OCI-LY1 (cell line): ENCODE measurements at regions not wholly inside any gene's neighbourhood (a gene's known extent, or its start where the extent isn't known, plus 50 kb on each side); places are given as distances from the start of the nearest gene placed in this dataset.
"Not testable (repeated sequence)": the region's sequence is repeated elsewhere in the genome, so short reads cannot be mapped to it uniquely, and the experiment has no call there.

Experiments used
- H2AFZ ChIP-seq: fragments of 200-600 bp; sonication (generic), shearing (Covaris generic); 2 replicates; pipeline ENCODE4 v1.6.0; 2014; ENCODE audit warnings: antibody characterized with exemption, mild to moderate bottlenecking, low read length
- H3F3A ChIP-seq: fragments of 200-600 bp; sonication (generic), shearing (Covaris generic); 2 replicates; pipeline ENCODE4 v1.6.0; 2014; ENCODE audit warnings: mild to moderate bottlenecking, antibody characterized with exemption, low read length, moderate library complexity; ENCODE audit not compliant: insufficient read depth
- H3K27ac ChIP-seq: fragments of 200-600 bp; sonication (generic); 2 replicates; pipeline ENCODE4 v1.5.1; 2014; ENCODE audit warnings: low read length, mixed run types, mild to moderate bottlenecking, low read depth; ENCODE audit not compliant: poor library complexity, severe bottlenecking
- H3K27me3 ChIP-seq: fragments of 200-600 bp; sonication (generic); 2 replicates; pipeline ENCODE4 v1.6.0; 2014; ENCODE audit warnings: antibody characterized with exemption, mild to moderate bottlenecking, low read length, moderate library complexity; ENCODE audit not compliant: insufficient read depth
- H3K36me3 ChIP-seq: fragments of 200-600 bp; sonication (generic); 2 replicates; pipeline ENCODE4 v1.6.1; 2014; ENCODE audit warnings: mild to moderate bottlenecking, antibody characterized with exemption, low read length, moderate library complexity, mixed read lengths; ENCODE audit not compliant: insufficient read depth
- H3K4me1 ChIP-seq: fragments of 200-600 bp; sonication (generic); 2 replicates; pipeline ENCODE4 v1.5.1; 2014; ENCODE audit warnings: mild to moderate bottlenecking, low read length, moderate library complexity; ENCODE audit not compliant: insufficient read depth, severe bottlenecking
- H3K4me2 ChIP-seq: fragments of 200-600 bp; sonication (generic), shearing (Covaris generic); 2 replicates; pipeline ENCODE4 v1.6.1; 2014; ENCODE audit warnings: low read length
- H3K4me3 ChIP-seq: fragments of 200-600 bp; sonication (generic); 2 replicates; pipeline ENCODE4 v1.5.1; 2014; ENCODE audit warnings: low read length, low read depth, mild to moderate bottlenecking, mixed read lengths; ENCODE audit not compliant: poor library complexity, severe bottlenecking
- H3K79me2 ChIP-seq: fragments of 200-600 bp; shearing (Covaris generic); 2 replicates; pipeline ENCODE4 v1.6.1; 2016; ENCODE audit warnings: mixed run types, low read length, mixed read lengths; ENCODE audit not compliant: insufficient read depth
- H3K9ac ChIP-seq: fragments of 200-600 bp; sonication (generic), shearing (Covaris generic); 2 replicates; pipeline ENCODE4 v1.6.1; 2014; ENCODE audit warnings: mild to moderate bottlenecking, low read length, mixed read lengths
- H3K9me2 ChIP-seq: fragments of 200-600 bp; sonication (generic), shearing (Covaris generic); 2 replicates; pipeline ENCODE4 v1.6.1; 2014; ENCODE audit warnings: low read depth, mild to moderate bottlenecking, low read length, mixed read lengths
- H3K9me3 ChIP-seq: fragments of 200-600 bp; shearing (Covaris generic); 2 replicates; pipeline ENCODE4 v1.6.1; 2014; ENCODE audit warnings: low read length, mixed read lengths
- H4K20me1 ChIP-seq: fragments of 200-600 bp; sonication (generic), shearing (Covaris generic); 2 replicates; pipeline ENCODE4 v1.6.0; 2016; ENCODE audit warnings: mild to moderate bottlenecking, low read length; ENCODE audit not compliant: insufficient read depth
- EZH2 ChIP-seq: fragments of 200-600 bp; sonication (generic), shearing (Covaris generic); IDR thresholded peaks from 2 replicates; pipeline ENCODE4 v1.8.0; 2017; ENCODE audit warnings: borderline replicate concordance, mixed run types, mild to moderate bottlenecking, antibody characterized with exemption, low read length, moderate library complexity, mixed read lengths
- TF ChIP-seq, protein P1 (sequence below): fragments of 200-600 bp; sonication (generic), shearing (Covaris generic); IDR thresholded peaks from 2 replicates; pipeline ENCODE4 v1.5.1; 2017; ENCODE audit warnings: mild to moderate bottlenecking, antibody characterized with exemption, low read length, moderate library complexity, mixed read lengths

DNA sequence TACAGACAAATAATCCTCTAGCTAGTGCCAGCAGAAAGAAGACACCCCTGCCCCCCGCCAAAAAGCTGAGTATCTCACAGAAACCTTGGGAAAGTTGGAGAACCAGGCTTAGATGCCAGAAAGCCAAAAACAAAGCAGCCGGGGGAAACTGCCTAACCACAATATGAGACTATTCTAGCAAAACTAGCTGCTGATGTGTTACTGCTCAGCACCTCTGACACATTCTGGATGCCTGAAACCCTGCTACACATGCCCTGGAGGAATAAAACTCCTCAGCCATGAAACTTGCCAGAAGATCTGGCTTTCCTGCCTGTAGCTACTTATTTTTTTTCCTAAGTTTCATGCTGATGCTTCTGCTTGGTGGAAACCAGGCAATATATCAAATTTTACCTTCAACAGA is 122.7 kb upstream of the GCFC2 start:
- no peaks in the 10 kb centered on the region for H3K27me3 ChIP-seq
- H3K4me1 ChIP-seq = no peaks in the 10 kb centered on the region
- H4K20me1 ChIP-seq = no peaks in the 10 kb centered on the region
- H2AFZ ChIP-seq = no peak overlapping the region
- no peaks in the 10 kb centered on the region for H3K9me3 ChIP-seq
- H3K79me2 ChIP-seq = no peaks in the 10 kb centered on the region
- H3K9me2 ChIP-seq = no peaks in the 10 kb centered on the region
- no peak overlapping the region for H3K4me3 ChIP-seq
- H3K9ac ChIP-seq = no peak overlapping the region
- no peaks in the 10 kb centered on the region for H3K36me3 ChIP-seq
- no peak overlapping the region for H3K27ac ChIP-seq
- no peak overlapping the region for H3K4me2 ChIP-seq
- no peaks in the 10 kb centered on the region for H3F3A ChIP-seq
- no peak for TF ChIP-seq EZH2
- TF ChIP-seq, protein P1, sequence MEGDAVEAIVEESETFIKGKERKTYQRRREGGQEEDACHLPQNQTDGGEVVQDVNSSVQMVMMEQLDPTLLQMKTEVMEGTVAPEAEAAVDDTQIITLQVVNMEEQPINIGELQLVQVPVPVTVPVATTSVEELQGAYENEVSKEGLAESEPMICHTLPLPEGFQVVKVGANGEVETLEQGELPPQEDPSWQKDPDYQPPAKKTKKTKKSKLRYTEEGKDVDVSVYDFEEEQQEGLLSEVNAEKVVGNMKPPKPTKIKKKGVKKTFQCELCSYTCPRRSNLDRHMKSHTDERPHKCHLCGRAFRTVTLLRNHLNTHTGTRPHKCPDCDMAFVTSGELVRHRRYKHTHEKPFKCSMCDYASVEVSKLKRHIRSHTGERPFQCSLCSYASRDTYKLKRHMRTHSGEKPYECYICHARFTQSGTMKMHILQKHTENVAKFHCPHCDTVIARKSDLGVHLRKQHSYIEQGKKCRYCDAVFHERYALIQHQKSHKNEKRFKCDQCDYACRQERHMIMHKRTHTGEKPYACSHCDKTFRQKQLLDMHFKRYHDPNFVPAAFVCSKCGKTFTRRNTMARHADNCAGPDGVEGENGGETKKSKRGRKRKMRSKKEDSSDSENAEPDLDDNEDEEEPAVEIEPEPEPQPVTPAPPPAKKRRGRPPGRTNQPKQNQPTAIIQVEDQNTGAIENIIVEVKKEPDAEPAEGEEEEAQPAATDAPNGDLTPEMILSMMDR = no peak

DNA sequence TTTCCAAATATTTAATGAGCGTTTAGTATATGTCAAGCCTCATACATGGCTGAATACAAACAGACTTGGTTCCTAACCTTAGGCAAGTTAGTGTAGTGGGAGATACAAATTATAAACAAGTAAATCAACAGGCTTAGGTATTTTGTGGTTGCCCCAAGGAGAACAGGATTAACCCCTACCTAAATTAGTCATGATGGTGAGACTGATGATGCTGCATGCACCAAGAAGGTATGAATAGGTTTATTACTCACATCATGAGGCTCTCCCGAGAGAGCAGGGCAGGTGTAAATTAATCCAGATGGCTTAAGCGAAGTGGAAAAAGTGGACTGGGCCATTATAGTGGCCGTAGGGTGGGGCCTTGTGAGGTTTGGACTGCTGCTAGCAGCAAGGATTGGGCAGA is 118.1 kb upstream of the GCFC2 start:
- no peaks in the 10 kb centered on the region for H3K27me3 ChIP-seq

DNA sequence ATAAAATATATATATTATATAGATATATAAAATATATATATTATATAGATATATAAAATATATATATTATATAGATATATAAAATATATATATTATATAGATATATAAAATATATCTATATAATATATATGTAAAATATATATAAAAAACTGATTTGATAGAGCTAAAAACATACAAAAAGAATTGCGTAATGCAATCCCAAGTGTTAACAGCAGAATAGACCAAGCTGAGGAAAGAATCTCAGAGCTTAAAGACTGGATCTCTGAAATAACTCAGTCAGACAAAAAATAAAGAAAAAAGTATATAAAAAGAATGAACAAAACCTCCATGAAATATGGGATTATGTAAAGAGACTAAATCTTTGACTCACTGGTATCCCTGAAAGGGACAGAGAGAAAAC is 112.8 kb upstream of the GCFC2 start:
- H3K4me3 ChIP-seq, H2AFZ ChIP-seq, H3K27me3 ChIP-seq, H4K20me1 ChIP-seq, H3K9me2 ChIP-seq, H3K9me3 ChIP-seq, H3K4me2 ChIP-seq, H3K36me3 ChIP-seq, H3K79me2 ChIP-seq, H3F3A ChIP-seq, H3K4me1 ChIP-seq, H3K27ac ChIP-seq, H3K9ac ChIP-seq: not testable (repeated sequence)

More for the DNA sequence above, 118.1 kb upstream of the GCFC2 start:
- Histone ChIP-seq H4K20me1 (no peaks in the 10 kb centered on the region), H3K4me2 (no peak overlapping the region), H3K9me3 (no peaks in the 10 kb centered on the region), H3K9me2 (no peaks in the 10 kb centered on the region), H2AFZ (no peak overlapping the region), H3K4me1 (no peaks in the 10 kb centered on the region), H3K36me3 (no peaks in the 10 kb centered on the region), H3K27ac (no peak overlapping the region), H3K79me2 (no peaks in the 10 kb centered on the region), H3K4me3 (no peak overlapping the region), H3F3A (no peaks in the 10 kb centered on the region), H3K9ac (no peak overlapping the region)
- no peak for TF ChIP-seq EZH2
- TF ChIP-seq, protein P1 = no peak

DNA sequence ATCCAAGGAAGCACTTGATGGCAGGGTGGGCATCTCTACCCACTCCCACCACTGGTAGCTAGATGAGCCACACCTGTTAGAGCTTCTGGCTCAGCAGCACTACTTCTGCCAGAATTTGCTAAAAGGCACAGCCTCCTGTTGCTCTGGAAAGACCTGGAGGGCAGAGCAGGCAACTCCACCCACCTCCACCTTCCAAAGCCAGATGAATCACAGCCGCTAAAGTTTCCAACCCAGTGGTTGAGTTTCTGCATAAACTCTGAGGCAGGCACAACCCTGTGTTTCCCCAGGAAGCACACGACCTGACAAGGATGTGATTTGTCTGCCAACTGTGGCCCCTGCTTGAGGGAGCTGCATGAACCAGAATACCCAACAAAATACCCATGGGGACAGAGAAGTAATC is 111.6 kb upstream of the GCFC2 start:
- no peaks in the 10 kb centered on the region for H3K27me3 ChIP-seq
- H3K36me3 ChIP-seq = no peaks in the 10 kb centered on the region
- no peak overlapping the region for H3K9ac ChIP-seq
- no peak overlapping the region for H2AFZ ChIP-seq
- H3K9me2 ChIP-seq = no peaks in the 10 kb centered on the region
- no peaks in the 10 kb centered on the region for H3K79me2 ChIP-seq
- H3F3A ChIP-seq = no peaks in the 10 kb centered on the region
- H3K4me2 ChIP-seq = no peak overlapping the region
- H3K4me1 ChIP-seq = no peaks in the 10 kb centered on the region
- TF ChIP-seq, protein P1 = no peak
- no peak for TF ChIP-seq EZH2
- H4K20me1 ChIP-seq = no peaks in the 10 kb centered on the region
- no peak overlapping the region for H3K4me3 ChIP-seq
- no peaks in the 10 kb centered on the region for H3K9me3 ChIP-seq
- no peak overlapping the region for H3K27ac ChIP-seq
